ENCODE measurements at regions not wholly inside any gene's neighbourhood (a gene's known extent, or its start where the extent isn't known, plus 50 kb on each side); places are given as distances from the start of the nearest gene placed in this dataset.

DNA sequence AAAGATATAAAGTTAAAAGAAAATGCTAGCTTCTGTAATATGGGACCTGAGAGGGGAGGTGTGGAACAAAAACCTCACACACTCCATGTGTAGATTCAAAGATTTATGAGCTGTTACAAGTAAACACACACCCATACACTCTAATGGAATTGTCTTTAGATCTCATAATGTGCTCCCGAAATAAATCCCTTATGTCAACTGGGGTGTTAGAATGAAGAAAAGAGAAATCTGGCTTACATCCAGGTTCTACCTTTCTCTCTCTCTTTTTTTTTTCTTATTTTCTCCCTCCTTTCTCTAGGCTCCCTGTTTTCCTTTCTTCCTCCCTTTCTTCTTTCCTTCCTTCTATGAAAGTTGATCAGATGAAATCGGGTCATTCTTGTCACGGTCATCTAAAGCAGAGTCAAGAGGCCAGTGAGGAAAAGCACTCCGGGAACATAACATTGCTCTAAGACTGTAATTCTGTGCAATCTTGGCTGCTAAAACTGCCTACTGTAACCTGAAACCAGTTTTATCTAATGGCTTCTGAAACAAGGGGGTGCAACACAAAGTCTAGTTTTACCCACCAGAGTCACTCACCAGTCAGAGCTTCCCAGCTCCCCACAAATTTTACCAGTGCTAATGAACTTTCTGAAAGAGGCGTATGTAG lies 68.3 kb upstream of the BTBD3 start:
- H3K36me3 ChIP-seq, result no peaks in the 10 kb centered on the region
- H3K4me3 ChIP-seq, result no peak overlapping the region
- WGBS, 2 donors, result 47 to 82% methylated on average over 5 of the region's 5 CpGs
- no peak overlapping the region for H3K27ac ChIP-seq
- DNase-seq, result no peak
- peaks cover 0 to 5% (median 0%) of the 10 kb centered on the region in 4 donors for H3K4me1 ChIP-seq
- H3K9me3 ChIP-seq, result no peaks in the 10 kb centered on the region
- intact Hi-C loops (cut with DNase I), result no loop called here
- no peaks in the 10 kb centered on the region for H3K27me3 ChIP-seq
- TF ChIP-seq POLR2A (IDR thresholded peaks at IDR 0.05), result no peak
- TF ChIP-seq, protein P1, sequence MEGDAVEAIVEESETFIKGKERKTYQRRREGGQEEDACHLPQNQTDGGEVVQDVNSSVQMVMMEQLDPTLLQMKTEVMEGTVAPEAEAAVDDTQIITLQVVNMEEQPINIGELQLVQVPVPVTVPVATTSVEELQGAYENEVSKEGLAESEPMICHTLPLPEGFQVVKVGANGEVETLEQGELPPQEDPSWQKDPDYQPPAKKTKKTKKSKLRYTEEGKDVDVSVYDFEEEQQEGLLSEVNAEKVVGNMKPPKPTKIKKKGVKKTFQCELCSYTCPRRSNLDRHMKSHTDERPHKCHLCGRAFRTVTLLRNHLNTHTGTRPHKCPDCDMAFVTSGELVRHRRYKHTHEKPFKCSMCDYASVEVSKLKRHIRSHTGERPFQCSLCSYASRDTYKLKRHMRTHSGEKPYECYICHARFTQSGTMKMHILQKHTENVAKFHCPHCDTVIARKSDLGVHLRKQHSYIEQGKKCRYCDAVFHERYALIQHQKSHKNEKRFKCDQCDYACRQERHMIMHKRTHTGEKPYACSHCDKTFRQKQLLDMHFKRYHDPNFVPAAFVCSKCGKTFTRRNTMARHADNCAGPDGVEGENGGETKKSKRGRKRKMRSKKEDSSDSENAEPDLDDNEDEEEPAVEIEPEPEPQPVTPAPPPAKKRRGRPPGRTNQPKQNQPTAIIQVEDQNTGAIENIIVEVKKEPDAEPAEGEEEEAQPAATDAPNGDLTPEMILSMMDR (IDR thresholded peaks at IDR 0.05), result no peak
- TF ChIP-seq POLR2AphosphoS5 (IDR thresholded peaks at IDR 0.05), result no peak
- TF ChIP-seq EP300 (IDR thresholded peaks at IDR 0.05), result no peak

DNA sequence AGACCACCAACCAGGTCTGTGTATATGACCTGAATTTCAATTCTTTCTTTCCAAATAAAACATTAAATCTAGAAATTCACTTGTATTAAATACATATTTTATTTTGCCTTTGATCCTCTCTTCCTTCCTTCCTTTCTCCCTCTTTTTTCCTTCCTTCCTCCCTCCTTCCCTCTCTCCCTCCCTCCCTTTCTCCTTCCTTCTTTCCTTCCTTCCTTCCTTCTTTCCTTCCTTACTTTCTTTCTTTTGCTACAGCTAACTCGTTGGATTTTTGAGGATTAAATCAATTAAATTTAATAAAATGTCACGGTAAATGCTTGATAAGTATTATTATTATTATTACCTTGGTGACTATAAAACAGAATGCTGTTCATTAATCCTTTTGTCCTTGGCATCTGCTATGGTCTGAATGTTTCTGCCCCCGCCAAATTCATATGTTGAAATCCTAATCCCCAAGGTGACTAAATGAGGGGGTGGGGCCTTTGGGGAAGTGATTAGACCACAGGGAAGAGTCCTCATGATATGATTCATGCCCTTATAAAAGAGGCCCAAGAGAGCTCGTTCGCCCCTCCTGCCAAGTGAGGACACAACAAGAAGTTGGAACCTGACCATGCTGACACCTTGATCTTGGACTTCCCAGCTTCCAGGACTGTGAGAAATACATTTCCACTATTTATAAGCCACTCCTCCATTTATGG lies 67.6 kb upstream of the BTBD3 start:
- TF ChIP-seq, protein P1 (IDR thresholded peaks at IDR 0.05), result no peak
- TF ChIP-seq POLR2A (IDR thresholded peaks at IDR 0.05), result no peak
- no peak for TF ChIP-seq EP300 (IDR thresholded peaks at IDR 0.05)
- no peak for TF ChIP-seq POLR2AphosphoS5 (IDR thresholded peaks at IDR 0.05)

DNA sequence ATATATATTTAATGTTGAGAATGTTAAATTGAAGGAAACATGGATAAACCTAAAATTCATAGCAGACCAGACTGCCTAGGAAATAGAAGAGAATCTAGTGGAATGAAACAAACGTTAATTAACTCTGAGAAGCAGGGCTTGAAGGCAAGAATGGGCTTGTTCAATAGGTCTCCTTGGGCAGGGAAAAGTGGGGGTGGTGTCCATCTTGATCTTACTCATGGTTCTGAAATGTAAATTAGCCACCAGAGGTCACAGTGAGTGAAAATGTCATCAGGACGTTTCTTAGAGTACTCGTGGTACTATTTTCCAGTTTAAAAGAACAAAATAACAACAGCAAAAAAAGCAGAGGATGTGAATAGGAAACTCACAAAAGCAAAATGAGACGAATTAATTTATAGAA lies 66.8 kb upstream of the BTBD3 start:
- H3K27me3 ChIP-seq, result no peaks in the 10 kb centered on the region
- peaks cover 0 to 5% (median 0%) of the 10 kb centered on the region in 4 donors for H3K4me1 ChIP-seq
- H3K4me3 ChIP-seq, result no peak overlapping the region
- no peak overlapping the region for H3K27ac ChIP-seq
- TF ChIP-seq POLR2A (IDR thresholded peaks at IDR 0.05), result no peak
- intact Hi-C loops (cut with DNase I), result no loop called here
- H3K9me3 ChIP-seq, result no peaks in the 10 kb centered on the region
- no peak for DNase-seq
- H3K36me3 ChIP-seq, result no peaks in the 10 kb centered on the region
- WGBS, 2 donors, result 48 to 53% methylated on average over 4 of the region's 4 CpGs

More for the DNA sequence above, 67.6 kb upstream of the BTBD3 start:
- no peak for DNase-seq
- H3K4me3 ChIP-seq, result no peak overlapping the region
- H3K27me3 ChIP-seq, result no peaks in the 10 kb centered on the region
- peaks cover 0 to 5% (median 0%) of the 10 kb centered on the region in 4 donors for H3K4me1 ChIP-seq
- H3K9me3 ChIP-seq, result no peaks in the 10 kb centered on the region
- intact Hi-C loops (cut with DNase I), result no loop called here
- WGBS, 2 donors, result 76 to 86% methylated on average over 5 of the region's 5 CpGs
- no peaks in the 10 kb centered on the region for H3K36me3 ChIP-seq
- no peak overlapping the region for H3K27ac ChIP-seq

DNA sequence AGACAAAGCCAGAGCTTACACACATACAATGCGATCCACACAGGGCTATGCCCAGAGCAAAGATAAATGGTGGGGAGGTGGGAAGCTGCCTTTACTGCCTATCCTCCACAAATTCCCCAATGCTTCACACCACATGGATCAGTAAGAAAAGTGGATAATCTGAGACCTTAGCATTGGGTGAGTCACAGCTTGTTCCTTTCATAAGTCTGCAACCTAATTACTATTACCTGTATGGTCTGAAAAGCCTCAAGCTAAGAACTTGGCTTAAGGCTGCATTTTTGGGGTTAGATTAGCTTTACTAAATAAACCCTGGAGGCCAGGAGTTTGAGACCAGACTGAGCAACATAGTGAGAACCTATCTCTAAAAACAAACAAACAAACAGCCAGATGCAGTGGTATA lies 66.0 kb upstream of the BTBD3 start:
- WGBS, 2 donors, result 95 to 100% methylated on average over 1 of the region's 1 CpG
- Histone ChIP-seq H3K27me3 (no peaks in the 10 kb centered on the region), H3K36me3 (no peaks in the 10 kb centered on the region), H3K4me1 (peaks cover 0 to 5% (median 0%) of the 10 kb centered on the region in 4 donors), H3K9me3 (no peaks in the 10 kb centered on the region), H3K4me3 (no peak overlapping the region), H3K27ac (no peak overlapping the region)
- no peak for TF ChIP-seq EP300 (IDR thresholded peaks at IDR 0.05)
- TF ChIP-seq POLR2AphosphoS5 (IDR thresholded peaks at IDR 0.05), result no peak
- TF ChIP-seq POLR2A (IDR thresholded peaks at IDR 0.05), result no peak
- TF ChIP-seq, protein P1 (IDR thresholded peaks at IDR 0.05), result no peak
- intact Hi-C loops (cut with DNase I), result no loop called here
- no peak for DNase-seq

DNA sequence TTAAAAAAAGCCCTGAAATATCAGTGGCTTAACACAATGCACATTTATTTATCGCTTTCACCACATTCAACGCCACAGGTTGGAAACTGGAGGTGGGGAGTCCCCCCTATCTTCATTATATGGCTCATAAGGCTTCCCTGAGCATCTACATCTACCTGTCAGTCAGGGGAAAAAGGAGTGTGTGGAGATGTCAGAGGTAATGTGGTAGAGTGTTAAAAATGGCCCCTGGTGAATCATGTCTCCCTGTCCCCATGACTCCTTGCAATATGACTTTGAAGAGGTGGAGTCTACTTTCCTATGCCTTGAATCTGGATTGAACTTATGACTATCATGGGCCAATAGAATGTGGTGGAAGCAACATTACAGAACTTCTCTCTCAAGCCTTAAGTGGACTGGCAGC lies 65.5 kb upstream of the BTBD3 start:
- Histone ChIP-seq H3K36me3 (no peaks in the 10 kb centered on the region), H3K27ac (no peak overlapping the region), H3K4me1 (peaks cover 0 to 5% (median 0%) of the 10 kb centered on the region in 4 donors), H3K9me3 (no peaks in the 10 kb centered on the region), H3K4me3 (no peak overlapping the region), H3K27me3 (no peaks in the 10 kb centered on the region)
- WGBS, 2 donors, result 91 to 96% methylated on average over 2 of the region's 2 CpGs
- DNase-seq, result no peak
- TF ChIP-seq, protein P1 (IDR thresholded peaks at IDR 0.05), result no peak
- TF ChIP-seq POLR2AphosphoS5 (IDR thresholded peaks at IDR 0.05), result no peak
- intact Hi-C loops (cut with DNase I), result no loop called here

Measured in sigmoid colon (tissue), 6 donors.